Astrocyte of the spinal cord (primary cell): ENCODE measurements at regions not wholly inside any gene's neighbourhood (a gene's known extent, or its start where the extent isn't known, plus 50 kb on each side); places are given as distances from the start of the nearest gene placed in this dataset.
"Not testable (repeated sequence)": the region's sequence is repeated elsewhere in the genome, so short reads cannot be mapped to it uniquely, and the experiment has no call there.

ENCODE experiments used
- DNase-seq: peaks from one replicate; pipeline ENCODE4 v3.0.0; 2011; ENCODE audit warnings: low read depth, low spot score
- H3K4me3 ChIP-seq: 2 replicates; pipeline ENCODE4 v1.5.1; 2011; ENCODE audit warnings: low read depth, mild to moderate bottlenecking, low read length, moderate library complexity
- in situ Hi-C: cut with HindIII; loops from 2 replicates; pipeline ENCODE4 v1.10.0; 2017; ENCODE audit warnings: low sequenced_read_pairs
- TF ChIP-seq, protein P1 (sequence below): IDR thresholded peaks from 2 replicates; pipeline ENCODE4 v1.5.1; 2012; ENCODE audit warnings: low read depth, mild to moderate bottlenecking, low read length, inconsistent platforms

DNA sequence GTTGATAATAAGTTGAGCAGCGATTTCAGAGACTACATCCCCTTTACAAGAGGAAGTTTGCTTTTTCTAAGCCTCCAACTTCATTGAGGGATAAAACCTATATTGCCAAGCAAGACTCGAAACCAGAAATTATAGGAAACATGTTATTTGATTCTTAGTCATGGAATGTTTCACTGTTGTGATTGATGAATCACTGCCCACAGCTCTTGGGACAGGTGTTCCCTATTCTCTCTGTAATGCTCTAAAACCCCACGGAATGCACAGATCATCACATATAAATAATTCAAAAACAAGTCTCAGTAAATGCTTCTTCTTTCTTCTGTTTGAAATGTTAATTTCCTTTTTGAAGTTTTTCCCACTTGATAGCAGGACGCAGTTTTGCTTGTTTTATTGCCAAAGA, 809.5 kb upstream of the GOT2 start:
- TF ChIP-seq, protein P1, sequence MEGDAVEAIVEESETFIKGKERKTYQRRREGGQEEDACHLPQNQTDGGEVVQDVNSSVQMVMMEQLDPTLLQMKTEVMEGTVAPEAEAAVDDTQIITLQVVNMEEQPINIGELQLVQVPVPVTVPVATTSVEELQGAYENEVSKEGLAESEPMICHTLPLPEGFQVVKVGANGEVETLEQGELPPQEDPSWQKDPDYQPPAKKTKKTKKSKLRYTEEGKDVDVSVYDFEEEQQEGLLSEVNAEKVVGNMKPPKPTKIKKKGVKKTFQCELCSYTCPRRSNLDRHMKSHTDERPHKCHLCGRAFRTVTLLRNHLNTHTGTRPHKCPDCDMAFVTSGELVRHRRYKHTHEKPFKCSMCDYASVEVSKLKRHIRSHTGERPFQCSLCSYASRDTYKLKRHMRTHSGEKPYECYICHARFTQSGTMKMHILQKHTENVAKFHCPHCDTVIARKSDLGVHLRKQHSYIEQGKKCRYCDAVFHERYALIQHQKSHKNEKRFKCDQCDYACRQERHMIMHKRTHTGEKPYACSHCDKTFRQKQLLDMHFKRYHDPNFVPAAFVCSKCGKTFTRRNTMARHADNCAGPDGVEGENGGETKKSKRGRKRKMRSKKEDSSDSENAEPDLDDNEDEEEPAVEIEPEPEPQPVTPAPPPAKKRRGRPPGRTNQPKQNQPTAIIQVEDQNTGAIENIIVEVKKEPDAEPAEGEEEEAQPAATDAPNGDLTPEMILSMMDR = no peak
- peak; percentile 81 for DNase-seq
- in situ Hi-C loops = no loop called here
- no peak overlapping the region for H3K4me3 ChIP-seq

DNA sequence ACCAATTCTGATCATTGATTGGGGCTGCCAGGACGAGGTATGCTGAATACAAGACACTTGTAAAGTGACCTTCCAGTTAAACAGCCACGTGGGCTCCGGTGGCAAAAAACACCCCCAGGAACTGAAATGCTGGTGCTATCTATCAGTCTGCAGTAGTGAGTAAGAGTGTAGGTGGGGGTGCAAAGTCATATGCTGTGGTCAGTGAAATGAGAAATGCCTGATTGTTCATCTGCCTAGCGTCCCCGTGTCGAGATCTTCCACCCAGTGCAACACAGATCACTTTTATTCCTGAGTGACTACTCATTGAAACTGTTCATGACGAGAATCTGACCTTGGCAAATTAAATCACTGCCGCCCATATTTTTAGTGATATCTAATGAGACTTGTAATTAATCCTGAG, 806.5 kb upstream of the GOT2 start:
- DNase-seq = no peak
- in situ Hi-C loops = no loop called here
- TF ChIP-seq, protein P1 = no peak

DNA sequence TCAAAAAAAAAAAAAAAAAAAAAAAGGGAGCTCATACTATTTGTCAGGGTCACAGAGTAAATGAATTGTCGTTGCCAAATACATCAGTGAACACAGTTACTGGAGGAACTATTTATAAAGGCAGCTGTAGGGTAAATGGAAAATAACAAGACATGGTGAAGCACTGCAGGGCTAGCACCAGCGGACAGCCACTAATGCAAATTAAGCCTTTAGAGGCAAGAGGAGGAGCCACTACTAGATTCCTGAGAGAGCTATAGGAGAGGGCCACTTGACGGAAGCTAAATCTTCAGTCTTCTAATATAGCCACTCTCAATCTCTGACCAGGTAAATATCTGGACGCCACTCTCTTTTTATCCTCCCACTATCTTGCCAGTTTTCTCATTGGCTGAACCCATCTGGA, 801.2 kb upstream of the GOT2 start:
- in situ Hi-C loops = no loop called here
- no peak overlapping the region for H3K4me3 ChIP-seq
- DNase-seq = no peak
- TF ChIP-seq, protein P1 = no peak

More for the DNA sequence above, 806.5 kb upstream of the GOT2 start:
- H3K4me3 ChIP-seq = no peak overlapping the region

DNA sequence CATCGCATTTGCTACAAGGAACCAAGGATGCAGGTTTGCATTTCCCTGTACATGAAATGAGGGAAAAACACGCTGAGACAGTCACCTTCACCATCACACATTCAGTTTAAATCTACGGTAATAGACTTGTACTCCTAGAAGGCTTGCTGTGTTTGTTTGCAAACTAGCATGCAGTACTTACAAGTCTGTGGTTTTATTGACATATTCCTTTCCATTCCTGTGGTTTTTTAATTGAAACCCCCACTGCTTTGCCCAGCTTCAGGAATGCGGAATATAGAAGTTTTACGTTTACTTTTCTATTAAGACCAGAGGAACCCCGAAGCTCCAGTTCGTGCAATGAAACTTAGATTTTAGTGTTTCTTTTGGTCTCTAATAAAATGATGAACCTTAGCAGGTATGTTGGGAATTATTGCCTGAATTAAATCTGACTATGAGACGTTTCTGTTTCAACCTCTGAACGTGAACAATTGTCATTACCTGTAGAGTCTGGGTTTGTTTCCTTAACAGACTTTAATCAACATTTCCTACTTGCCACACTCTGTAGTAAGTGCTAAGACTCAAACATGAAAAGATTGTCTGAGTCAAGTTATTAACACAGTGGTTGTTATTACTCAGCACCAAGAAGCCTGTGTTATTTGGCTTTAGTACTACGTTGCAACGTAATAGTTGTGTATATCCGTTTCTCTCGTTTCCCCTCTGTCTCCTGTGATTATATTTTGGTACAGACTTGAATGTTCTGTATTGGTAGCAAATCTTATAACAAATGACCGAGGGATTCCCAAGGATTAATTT, 793.3 kb upstream of the GOT2 start:
- peak; percentile 85 for DNase-seq
- in situ Hi-C loops = no loop called here
- no peak overlapping the region for H3K4me3 ChIP-seq
- TF ChIP-seq, protein P1 = no peak

- no peak for DNase-seq
- TF ChIP-seq, protein P1 = no peak
- in situ Hi-C loops = no loop called here
These were observed 788.7 kb upstream of the GOT2 start for GRCh38 chr16:59522826-59523225.

DNA sequence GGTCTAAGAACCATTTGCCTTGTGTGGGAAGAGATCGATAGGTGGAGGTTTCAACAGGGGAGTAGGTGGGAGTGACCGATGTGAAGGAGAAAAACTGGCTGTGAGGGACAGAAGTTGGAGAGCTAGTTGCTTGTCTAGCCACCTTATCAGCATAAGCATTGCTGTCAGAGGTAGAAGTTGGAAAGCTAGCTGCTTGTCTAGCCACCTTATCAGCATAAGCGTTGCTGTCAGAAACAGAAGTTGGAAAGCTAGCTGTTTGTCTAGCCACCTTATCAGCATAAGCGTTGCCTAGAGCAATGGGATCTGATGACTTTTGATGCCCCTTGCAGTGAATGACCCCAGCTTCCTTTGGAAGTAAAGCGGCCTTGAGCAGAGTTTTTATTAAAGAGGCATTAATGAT, 784.6 kb upstream of the GOT2 start:
- in situ Hi-C loops, DNase-seq, H3K4me3 ChIP-seq: not testable (repeated sequence)

More at GRCh38 chr16:59522826-59523225, 788.7 kb upstream of the GOT2 start:
- H3K4me3 ChIP-seq = no peak overlapping the region

GRCh38 chr16:59514651-59515050, 780.5 kb upstream of the GOT2 start:
- H3K4me3 ChIP-seq = no peak overlapping the region
- TF ChIP-seq, protein P1 = no peak
- in situ Hi-C loops = no loop called here
- DNase-seq = no peak
